ENCODE measurements at regions not wholly inside any gene's neighbourhood (a gene's known extent, or its start where the extent isn't known, plus 50 kb on each side); places are given as distances from the start of the nearest gene placed in this dataset.
"Not testable (repeated sequence)": the region's sequence is repeated elsewhere in the genome, so short reads cannot be mapped to it uniquely, and the experiment has no call there.

DNA sequence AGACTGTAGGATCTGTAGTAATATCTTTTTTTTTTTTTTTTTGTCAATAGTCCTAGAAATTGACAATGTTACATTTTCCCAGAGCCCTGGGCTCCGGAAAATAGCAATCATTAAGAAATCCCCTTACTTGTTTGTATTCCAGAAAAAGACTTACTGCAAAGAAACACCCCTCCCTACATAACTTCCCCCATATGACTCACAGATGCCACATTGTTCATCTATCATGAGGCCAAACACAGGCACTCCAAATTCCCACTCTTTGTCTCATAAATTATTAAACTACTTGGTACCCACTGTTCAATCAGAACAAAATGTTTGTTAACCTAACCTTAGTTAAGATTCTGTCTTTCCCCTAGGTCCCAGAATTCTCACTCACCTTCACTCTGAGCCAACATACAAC is 53.5 kb downstream of the TEX51 start:
- H3K36me3 Mint-ChIP-seq (ENCODE audit: insufficient read depth, unreplicated experiment): no peaks in the 10 kb centered on the region
- H3K4me3 Mint-ChIP-seq (ENCODE audit: low read depth, unreplicated experiment): no peak overlapping the region
- CTCF ChIA-PET: interaction anchor here (1.2 kb wide), 1 partner anchor 101 kb away, joined by 5 read pairs; no protein-coding TSS in a partner anchor
- intact Hi-C loops (cut with micrococcal nuclease; ENCODE audit: unreplicated experiment): no loop called here
- no peak for DNase-seq
- TF ChIP-seq, protein P1, sequence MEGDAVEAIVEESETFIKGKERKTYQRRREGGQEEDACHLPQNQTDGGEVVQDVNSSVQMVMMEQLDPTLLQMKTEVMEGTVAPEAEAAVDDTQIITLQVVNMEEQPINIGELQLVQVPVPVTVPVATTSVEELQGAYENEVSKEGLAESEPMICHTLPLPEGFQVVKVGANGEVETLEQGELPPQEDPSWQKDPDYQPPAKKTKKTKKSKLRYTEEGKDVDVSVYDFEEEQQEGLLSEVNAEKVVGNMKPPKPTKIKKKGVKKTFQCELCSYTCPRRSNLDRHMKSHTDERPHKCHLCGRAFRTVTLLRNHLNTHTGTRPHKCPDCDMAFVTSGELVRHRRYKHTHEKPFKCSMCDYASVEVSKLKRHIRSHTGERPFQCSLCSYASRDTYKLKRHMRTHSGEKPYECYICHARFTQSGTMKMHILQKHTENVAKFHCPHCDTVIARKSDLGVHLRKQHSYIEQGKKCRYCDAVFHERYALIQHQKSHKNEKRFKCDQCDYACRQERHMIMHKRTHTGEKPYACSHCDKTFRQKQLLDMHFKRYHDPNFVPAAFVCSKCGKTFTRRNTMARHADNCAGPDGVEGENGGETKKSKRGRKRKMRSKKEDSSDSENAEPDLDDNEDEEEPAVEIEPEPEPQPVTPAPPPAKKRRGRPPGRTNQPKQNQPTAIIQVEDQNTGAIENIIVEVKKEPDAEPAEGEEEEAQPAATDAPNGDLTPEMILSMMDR (IDR thresholded peaks at IDR 0.05; ENCODE audit: unreplicated experiment): no peak
- H3K4me1 Mint-ChIP-seq (ENCODE audit: low read depth, unreplicated experiment): peaks cover 14% of the 10 kb centered on the region
- H3K27ac Mint-ChIP-seq (ENCODE audit: unreplicated experiment): no peak overlapping the region
- BruUV-seq (replicated peaks): no TSS peak
- H3K9me3 Mint-ChIP-seq (ENCODE audit: low read depth, unreplicated experiment): peaks cover 5% of the 10 kb centered on the region
- H3K27me3 Mint-ChIP-seq (ENCODE audit: unreplicated experiment): no peaks in the 10 kb centered on the region

DNA sequence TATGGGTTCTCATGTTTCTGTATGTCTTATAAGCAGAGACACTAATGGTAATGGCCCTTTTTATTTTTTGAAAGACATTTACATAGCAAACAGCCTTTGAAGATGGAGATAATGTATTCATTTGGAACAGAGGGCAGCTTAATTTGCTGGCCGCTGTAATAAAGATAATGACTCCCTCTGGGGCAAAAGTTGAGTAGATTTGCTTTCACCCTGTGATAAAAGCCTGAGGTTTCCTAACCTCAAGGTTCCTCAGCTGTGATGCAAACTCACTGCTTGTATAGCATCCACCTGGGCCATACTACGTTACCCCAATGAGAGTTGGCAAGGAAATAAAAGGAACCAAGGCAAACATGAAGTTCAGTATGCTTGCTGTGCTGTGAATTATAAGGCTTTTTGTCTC is 54.8 kb downstream of the TEX51 start:
- Mint-ChIP-seq H3K27me3 (ENCODE audit: unreplicated experiment) (no peaks in the 10 kb centered on the region), H3K4me3 (ENCODE audit: low read depth, unreplicated experiment) (no peak overlapping the region), H3K36me3 (ENCODE audit: insufficient read depth, unreplicated experiment) (no peaks in the 10 kb centered on the region), H3K4me1 (ENCODE audit: low read depth, unreplicated experiment) (peaks cover 14% of the 10 kb centered on the region), H3K27ac (ENCODE audit: unreplicated experiment) (no peak overlapping the region), H3K9me3 (ENCODE audit: low read depth, unreplicated experiment) (peaks cover 5% of the 10 kb centered on the region)
- DNase-seq: no peak
- intact Hi-C loops (cut with micrococcal nuclease; ENCODE audit: unreplicated experiment): no loop called here
- CTCF ChIA-PET: no interaction called here
- no TSS peak for BruUV-seq (replicated peaks)
- TF ChIP-seq, protein P1 (IDR thresholded peaks at IDR 0.05; ENCODE audit: unreplicated experiment): no peak

- CTCF ChIA-PET: no interaction called here
- BruUV-seq (replicated peaks): no TSS peak
- H3K4me1 Mint-ChIP-seq (ENCODE audit: low read depth, unreplicated experiment): peaks cover 14% of the 10 kb centered on the region
These were observed 56.1 kb downstream of the TEX51 start for GRCh38 chr2:126954831-126955230.

GRCh38 chr2:126956773-126957172 is 58.1 kb downstream of the TEX51 start:
- DNase-seq; BruUV-seq (replicated peaks); H3K9me3 Mint-ChIP-seq (ENCODE audit: low read depth, unreplicated experiment); H3K36me3 Mint-ChIP-seq (ENCODE audit: insufficient read depth, unreplicated experiment); CTCF ChIA-PET; H3K27ac Mint-ChIP-seq (ENCODE audit: unreplicated experiment); H3K4me3 Mint-ChIP-seq (ENCODE audit: low read depth, unreplicated experiment); intact Hi-C loops (cut with micrococcal nuclease; ENCODE audit: unreplicated experiment); H3K27me3 Mint-ChIP-seq (ENCODE audit: unreplicated experiment): not testable (repeated sequence)
- H3K4me1 Mint-ChIP-seq (ENCODE audit: low read depth, unreplicated experiment): peaks cover 14% of the 10 kb centered on the region

More at GRCh38 chr2:126954831-126955230, 56.1 kb downstream of the TEX51 start:
- DNase-seq: no peak
- Mint-ChIP-seq H3K36me3 (ENCODE audit: insufficient read depth, unreplicated experiment) (no peaks in the 10 kb centered on the region), H3K27me3 (ENCODE audit: unreplicated experiment) (no peaks in the 10 kb centered on the region), H3K27ac (ENCODE audit: unreplicated experiment) (no peak overlapping the region), H3K4me3 (ENCODE audit: low read depth, unreplicated experiment) (no peak overlapping the region), H3K9me3 (ENCODE audit: low read depth, unreplicated experiment) (peaks cover 5% of the 10 kb centered on the region)
- intact Hi-C loops (cut with micrococcal nuclease; ENCODE audit: unreplicated experiment): no loop called here
- TF ChIP-seq, protein P1 (IDR thresholded peaks at IDR 0.05; ENCODE audit: unreplicated experiment): no peak

- no TSS peak for BruUV-seq (replicated peaks)
- CTCF ChIA-PET: no interaction called here
- no peak overlapping the region for H3K27ac Mint-ChIP-seq (ENCODE audit: unreplicated experiment)
These were observed 64.7 kb downstream of the TEX51 start for GRCh38 chr2:126963390-126963789.

More at GRCh38 chr2:126963390-126963789, 64.7 kb downstream of the TEX51 start:
- DNase-seq: no peak
- Mint-ChIP-seq H3K27me3 (ENCODE audit: unreplicated experiment) (peaks cover 17% of the 10 kb centered on the region), H3K4me1 (ENCODE audit: low read depth, unreplicated experiment) (no peaks in the 10 kb centered on the region), H3K4me3 (ENCODE audit: low read depth, unreplicated experiment) (no peak overlapping the region), H3K9me3 (ENCODE audit: low read depth, unreplicated experiment) (peaks cover 4% of the 10 kb centered on the region), H3K36me3 (ENCODE audit: insufficient read depth, unreplicated experiment) (no peaks in the 10 kb centered on the region)
- intact Hi-C loops (cut with micrococcal nuclease; ENCODE audit: unreplicated experiment): no loop called here
- TF ChIP-seq, protein P1 (IDR thresholded peaks at IDR 0.05; ENCODE audit: unreplicated experiment): no peak
